Mesothelial cell of epicardium (in vitro differentiated cells): ENCODE measurements at regions not wholly inside any gene's neighbourhood (a gene's known extent, or its start where the extent isn't known, plus 50 kb on each side); places are given as distances from the start of the nearest gene placed in this dataset.
"Not testable (repeated sequence)": the region's sequence is repeated elsewhere in the genome, so short reads cannot be mapped to it uniquely, and the experiment has no call there.

Experiments used
- DNase-seq, 2 experiments: peaks; one replicate each; pipeline ENCODE4 v3.0.0; 2021; ENCODE audit warnings: low spot score in 2 of 2; ENCODE audit not compliant: unreplicated experiment in 2 of 2
- H3K27ac Mint-ChIP-seq: 2 replicates; pipeline ENCODE4 v1.8.0; 2021; ENCODE audit warnings: mixed read lengths
- H3K27me3 Mint-ChIP-seq: 2 replicates; pipeline ENCODE4 v1.8.0; 2021; ENCODE audit warnings: low read depth, mixed read lengths
- H3K36me3 Mint-ChIP-seq: 2 replicates; pipeline ENCODE4 v1.8.0; 2021; ENCODE audit warnings: mixed read lengths
- H3K4me1 Mint-ChIP-seq: 2 replicates; pipeline ENCODE4 v1.8.0; 2021; ENCODE audit warnings: mixed read lengths
- H3K4me3 Mint-ChIP-seq: 2 replicates; pipeline ENCODE4 v1.8.0; 2021; ENCODE audit warnings: mild to moderate bottlenecking, moderate library complexity, mixed read lengths
- H3K9me3 Mint-ChIP-seq: 2 replicates; pipeline ENCODE4 v1.8.0; 2021; ENCODE audit warnings: mixed read lengths
- TF ChIP-seq, protein P1 (sequence below): fragments of 200-600 bp; sonication (generic); IDR thresholded peaks from one replicate; pipeline ENCODE4 v1.5.0; 2021; ENCODE audit warnings: antibody characterized with exemption; ENCODE audit not compliant: unreplicated experiment

DNA sequence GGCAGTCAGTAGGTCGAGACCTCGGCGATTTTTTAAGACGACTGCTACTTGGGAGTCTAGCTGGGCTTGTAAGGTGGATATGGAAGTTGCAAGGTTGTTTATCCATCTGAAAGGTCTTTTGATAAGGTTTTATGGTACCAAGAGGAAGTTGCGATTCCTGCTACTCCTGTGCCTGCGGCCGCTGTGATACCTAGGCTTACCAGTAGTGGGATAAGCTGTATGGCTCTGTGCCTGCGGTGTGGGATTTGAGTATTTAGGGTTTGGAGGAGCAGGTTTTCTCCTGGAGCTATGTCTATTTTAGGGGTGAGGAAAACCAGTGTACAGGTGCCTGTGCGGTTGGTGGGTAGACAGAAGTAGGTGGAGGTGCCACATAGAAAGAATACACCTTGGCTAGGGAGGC is 1059.8 kb downstream of the SI start:
- TF ChIP-seq, protein P1, sequence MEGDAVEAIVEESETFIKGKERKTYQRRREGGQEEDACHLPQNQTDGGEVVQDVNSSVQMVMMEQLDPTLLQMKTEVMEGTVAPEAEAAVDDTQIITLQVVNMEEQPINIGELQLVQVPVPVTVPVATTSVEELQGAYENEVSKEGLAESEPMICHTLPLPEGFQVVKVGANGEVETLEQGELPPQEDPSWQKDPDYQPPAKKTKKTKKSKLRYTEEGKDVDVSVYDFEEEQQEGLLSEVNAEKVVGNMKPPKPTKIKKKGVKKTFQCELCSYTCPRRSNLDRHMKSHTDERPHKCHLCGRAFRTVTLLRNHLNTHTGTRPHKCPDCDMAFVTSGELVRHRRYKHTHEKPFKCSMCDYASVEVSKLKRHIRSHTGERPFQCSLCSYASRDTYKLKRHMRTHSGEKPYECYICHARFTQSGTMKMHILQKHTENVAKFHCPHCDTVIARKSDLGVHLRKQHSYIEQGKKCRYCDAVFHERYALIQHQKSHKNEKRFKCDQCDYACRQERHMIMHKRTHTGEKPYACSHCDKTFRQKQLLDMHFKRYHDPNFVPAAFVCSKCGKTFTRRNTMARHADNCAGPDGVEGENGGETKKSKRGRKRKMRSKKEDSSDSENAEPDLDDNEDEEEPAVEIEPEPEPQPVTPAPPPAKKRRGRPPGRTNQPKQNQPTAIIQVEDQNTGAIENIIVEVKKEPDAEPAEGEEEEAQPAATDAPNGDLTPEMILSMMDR = no peak
- Mint-ChIP-seq H3K36me3 (no peaks in the 10 kb centered on the region), H3K4me3 (no peak overlapping the region), H3K4me1 (no peaks in the 10 kb centered on the region), H3K27ac (no peak overlapping the region), H3K27me3 (no peaks in the 10 kb centered on the region), H3K9me3 (no peaks in the 10 kb centered on the region)
- DNase-seq = no peak

DNA sequence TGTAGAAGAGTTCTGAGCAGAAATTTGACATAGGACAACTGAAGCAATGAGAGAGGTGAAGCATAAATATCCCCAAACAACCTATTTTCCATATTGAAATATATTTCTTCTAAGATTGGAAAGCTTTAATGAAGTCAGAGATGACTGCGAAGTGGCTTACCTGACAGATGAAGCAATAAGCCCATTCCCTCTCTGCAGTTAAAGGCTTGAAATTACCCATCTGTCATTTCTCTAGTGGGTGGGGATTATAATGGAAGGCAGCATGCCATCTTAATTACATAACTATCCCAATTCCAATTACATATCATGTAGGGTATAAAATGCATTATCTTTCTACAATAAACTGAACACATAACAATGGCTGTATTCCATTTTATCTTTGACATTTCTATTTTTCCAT is 1070.5 kb downstream of the SI start:
- Mint-ChIP-seq H3K4me3 (no peak overlapping the region), H3K9me3 (peaks cover 10% of the 10 kb centered on the region), H3K36me3 (no peaks in the 10 kb centered on the region), H3K27ac (no peak overlapping the region), H3K27me3 (no peaks in the 10 kb centered on the region), H3K4me1 (no peaks in the 10 kb centered on the region)
- DNase-seq = no peak
- TF ChIP-seq, protein P1 = no peak

DNA sequence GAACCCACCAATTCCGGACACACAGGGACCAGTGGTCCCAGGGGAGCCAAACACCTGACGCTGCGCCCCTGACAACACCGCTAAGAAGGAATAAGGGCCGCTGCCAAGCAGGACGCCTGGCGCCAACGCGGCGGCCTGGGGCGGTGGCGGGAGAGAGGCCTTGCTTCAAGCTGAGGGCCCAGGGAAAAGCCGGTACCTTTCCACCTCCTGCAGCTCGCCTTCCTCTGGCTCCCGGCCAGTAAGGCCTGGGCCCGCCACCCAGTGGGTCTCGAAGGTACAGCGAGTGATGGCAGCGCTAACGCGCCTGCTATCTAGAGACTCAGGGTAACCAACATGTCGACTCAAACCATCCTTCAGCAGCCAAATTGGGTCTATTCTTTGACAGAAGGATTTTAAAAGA is 1074.1 kb downstream of the SI start:
- H3K27me3 Mint-ChIP-seq = no peaks in the 10 kb centered on the region
- H3K4me3 Mint-ChIP-seq = no peak overlapping the region
- no peak for DNase-seq
- H3K36me3 Mint-ChIP-seq = no peaks in the 10 kb centered on the region
- TF ChIP-seq, protein P1 = no peak
- H3K27ac Mint-ChIP-seq = no peak overlapping the region
- H3K4me1 Mint-ChIP-seq = peaks cover 8% of the 10 kb centered on the region
- peaks cover 5% of the 10 kb centered on the region for H3K9me3 Mint-ChIP-seq

DNA sequence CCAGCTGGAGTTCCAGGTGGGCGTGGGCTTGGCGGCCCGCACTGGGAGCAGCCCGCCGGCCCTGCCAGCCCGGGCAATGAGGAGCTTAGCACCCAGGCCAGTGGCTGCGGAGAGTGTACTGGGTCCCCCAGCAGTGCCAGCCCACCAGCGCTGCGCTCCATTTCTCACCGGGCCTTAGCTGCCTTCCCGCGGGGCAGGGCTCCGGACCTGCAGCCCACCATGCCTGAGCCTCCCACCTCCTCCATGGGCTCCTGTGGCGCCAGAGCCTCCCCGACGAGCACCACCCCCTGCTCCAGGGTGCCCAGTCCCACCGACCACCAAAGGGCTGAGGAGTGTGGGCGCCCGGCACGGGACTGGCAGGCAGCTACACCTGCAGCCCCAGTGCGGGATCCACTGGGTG is 1075.3 kb downstream of the SI start:
- H3K27ac Mint-ChIP-seq, H3K9me3 Mint-ChIP-seq: not testable (repeated sequence)

DNA sequence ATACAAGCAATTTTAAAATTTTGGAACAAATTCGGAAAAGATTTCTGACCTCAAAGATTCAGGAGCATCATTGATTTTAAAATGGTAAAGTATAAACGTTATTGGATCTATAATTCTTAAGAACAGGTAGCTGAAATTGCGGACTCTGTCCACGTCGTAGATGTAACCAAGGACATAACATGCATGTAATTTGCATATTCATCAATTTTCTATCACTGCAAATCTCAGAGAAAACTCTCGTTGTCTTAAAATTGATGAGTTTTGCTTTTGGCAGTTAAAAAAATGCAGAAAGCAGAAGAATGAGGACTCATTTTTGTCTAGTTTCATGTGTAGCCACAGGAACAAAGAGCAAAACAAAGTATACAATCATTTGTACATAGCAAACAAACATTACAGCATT is 1094.4 kb downstream of the SI start:
- TF ChIP-seq, protein P1 = no peak
- Mint-ChIP-seq H3K4me3 (no peak overlapping the region), H3K27ac (no peak overlapping the region), H3K36me3 (no peaks in the 10 kb centered on the region), H3K27me3 (no peaks in the 10 kb centered on the region), H3K4me1 (no peaks in the 10 kb centered on the region), H3K9me3 (peaks cover 5% of the 10 kb centered on the region)
- no peak for DNase-seq

More for the DNA sequence above, 1075.3 kb downstream of the SI start:
- DNase-seq, H3K27me3 Mint-ChIP-seq, H3K4me1 Mint-ChIP-seq, H3K4me3 Mint-ChIP-seq, H3K36me3 Mint-ChIP-seq: not testable (repeated sequence)

DNA sequence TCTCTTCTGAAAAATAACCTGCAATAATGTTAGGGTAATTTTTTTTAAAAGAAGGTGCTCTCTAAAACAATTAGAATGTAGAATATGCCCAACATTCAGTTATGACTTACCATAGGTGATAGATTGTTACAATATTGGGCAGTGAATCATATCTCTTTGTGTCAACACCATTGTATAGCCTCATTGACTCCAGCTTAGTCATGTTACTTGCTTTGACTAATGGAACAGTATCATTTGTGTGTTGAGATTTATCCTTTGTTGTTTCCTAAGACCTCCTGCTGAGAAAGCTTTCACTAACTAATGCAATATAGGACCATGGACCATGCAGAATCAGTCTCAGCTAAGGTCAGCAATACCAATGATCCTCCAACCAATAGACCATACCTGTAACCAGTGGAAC is 1106.4 kb downstream of the SI start:
- DNase-seq = no peak
- TF ChIP-seq, protein P1 = no peak
- Mint-ChIP-seq H3K27me3 (no peaks in the 10 kb centered on the region), H3K9me3 (peaks cover 6% of the 10 kb centered on the region), H3K27ac (no peak overlapping the region), H3K36me3 (no peaks in the 10 kb centered on the region), H3K4me1 (no peaks in the 10 kb centered on the region), H3K4me3 (no peak overlapping the region)
